HEK293 (cell line): ENCODE measurements at regions not wholly inside any gene's neighbourhood (a gene's known extent, or its start where the extent isn't known, plus 50 kb on each side); places are given as distances from the start of the nearest gene placed in this dataset.

ENCODE experiments used
- BCL11A ChIP-seq: fragments of 450-650 bp; formaldehyde crosslinking; IDR thresholded peaks from 2 replicates; pipeline ENCODE4 v1.5.1; 2016; ENCODE audit warnings: low read depth, missing biosample characterization, missing genetic modification characterization
- HOXA7 ChIP-seq: sonication (generic); formaldehyde crosslinking; IDR thresholded peaks from 2 replicates; pipeline ENCODE4 v1.8.1; 2022; ENCODE audit warnings: missing genetic modification reagents, borderline replicate concordance
- HOXD13 ChIP-seq: sonication (generic); formaldehyde crosslinking; IDR thresholded peaks from 2 replicates; pipeline ENCODE4 v1.8.0; 2022; ENCODE audit warnings: missing genetic modification reagents, borderline replicate concordance
- ZNF114 ChIP-seq: fragments of 450-650 bp; formaldehyde crosslinking; IDR thresholded peaks from 2 replicates; pipeline ENCODE4 v1.5.0; 2017; ENCODE audit warnings: missing biosample characterization, missing genetic modification characterization
- ZNF423 ChIP-seq: fragments of 450-650 bp; formaldehyde crosslinking; IDR thresholded peaks from 2 replicates; pipeline ENCODE4 v1.5.1; 2016; ENCODE audit warnings: missing biosample characterization, missing genetic modification characterization
- ZNF629 ChIP-seq: fragments of 450-650 bp; formaldehyde crosslinking; IDR thresholded peaks from 2 replicates; pipeline ENCODE4 v1.5.1; 2017; ENCODE audit warnings: missing biosample characterization, missing genetic modification characterization
- TF ChIP-seq, protein P1 (sequence below): fragments of 450-650 bp; formaldehyde crosslinking; IDR thresholded peaks from 2 replicates; pipeline ENCODE4 v1.5.1; 2016; ENCODE audit warnings: missing biosample characterization, missing genetic modification characterization
- TF ChIP-seq, protein P2 (sequence below): IDR thresholded peaks from 2 replicates; pipeline ENCODE4 v1.6.1; 2011; ENCODE audit warnings: mild to moderate bottlenecking, low read depth, low read length, borderline replicate concordance
- TF ChIP-seq, protein P3 (sequence below): fragments of 450-650 bp; formaldehyde crosslinking; optimal IDR thresholded peaks from 2 replicates; pipeline ENCODE3; 2016; ENCODE audit warnings: missing biosample characterization, mild to moderate bottlenecking, missing genetic modification characterization
- TF ChIP-seq, protein P4 (sequence below): fragments of 450-650 bp; IDR thresholded peaks from 2 replicates; pipeline ENCODE4 v1.5.1; 2018; ENCODE audit warnings: missing biosample characterization, missing genetic modification characterization
- TF ChIP-seq, protein P5 (sequence below): fragments of 450-650 bp; formaldehyde crosslinking; IDR thresholded peaks from 2 replicates; pipeline ENCODE4 v1.5.1; 2016; ENCODE audit warnings: missing biosample characterization, missing genetic modification characterization

DNA sequence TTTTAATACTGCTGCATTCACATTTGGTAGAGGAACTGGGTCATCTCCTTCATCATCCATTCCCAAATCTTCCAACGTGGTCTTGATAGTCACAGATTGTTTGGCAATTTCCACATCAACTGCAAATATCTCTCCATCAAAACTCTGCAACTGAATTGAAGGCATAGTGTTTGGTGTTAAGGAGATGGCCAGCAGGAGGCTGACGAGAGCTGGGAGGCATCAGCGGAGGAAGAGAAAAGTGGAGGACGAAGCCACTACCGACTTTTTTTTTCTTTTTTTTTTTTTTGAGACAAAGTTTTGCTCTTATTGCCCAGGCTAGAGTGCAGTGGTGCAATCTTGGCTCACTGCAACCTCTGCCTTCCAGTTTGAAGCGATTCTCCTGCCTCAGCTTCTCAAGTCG is 205.0 kb upstream of the KCTD7 start:
- TF ChIP-seq, protein P1, sequence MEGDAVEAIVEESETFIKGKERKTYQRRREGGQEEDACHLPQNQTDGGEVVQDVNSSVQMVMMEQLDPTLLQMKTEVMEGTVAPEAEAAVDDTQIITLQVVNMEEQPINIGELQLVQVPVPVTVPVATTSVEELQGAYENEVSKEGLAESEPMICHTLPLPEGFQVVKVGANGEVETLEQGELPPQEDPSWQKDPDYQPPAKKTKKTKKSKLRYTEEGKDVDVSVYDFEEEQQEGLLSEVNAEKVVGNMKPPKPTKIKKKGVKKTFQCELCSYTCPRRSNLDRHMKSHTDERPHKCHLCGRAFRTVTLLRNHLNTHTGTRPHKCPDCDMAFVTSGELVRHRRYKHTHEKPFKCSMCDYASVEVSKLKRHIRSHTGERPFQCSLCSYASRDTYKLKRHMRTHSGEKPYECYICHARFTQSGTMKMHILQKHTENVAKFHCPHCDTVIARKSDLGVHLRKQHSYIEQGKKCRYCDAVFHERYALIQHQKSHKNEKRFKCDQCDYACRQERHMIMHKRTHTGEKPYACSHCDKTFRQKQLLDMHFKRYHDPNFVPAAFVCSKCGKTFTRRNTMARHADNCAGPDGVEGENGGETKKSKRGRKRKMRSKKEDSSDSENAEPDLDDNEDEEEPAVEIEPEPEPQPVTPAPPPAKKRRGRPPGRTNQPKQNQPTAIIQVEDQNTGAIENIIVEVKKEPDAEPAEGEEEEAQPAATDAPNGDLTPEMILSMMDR (tag by site-specific recombination): no peak
- TF ChIP-seq ZNF629 (tag by site-specific recombination): no peak
- TF ChIP-seq, protein P2, sequence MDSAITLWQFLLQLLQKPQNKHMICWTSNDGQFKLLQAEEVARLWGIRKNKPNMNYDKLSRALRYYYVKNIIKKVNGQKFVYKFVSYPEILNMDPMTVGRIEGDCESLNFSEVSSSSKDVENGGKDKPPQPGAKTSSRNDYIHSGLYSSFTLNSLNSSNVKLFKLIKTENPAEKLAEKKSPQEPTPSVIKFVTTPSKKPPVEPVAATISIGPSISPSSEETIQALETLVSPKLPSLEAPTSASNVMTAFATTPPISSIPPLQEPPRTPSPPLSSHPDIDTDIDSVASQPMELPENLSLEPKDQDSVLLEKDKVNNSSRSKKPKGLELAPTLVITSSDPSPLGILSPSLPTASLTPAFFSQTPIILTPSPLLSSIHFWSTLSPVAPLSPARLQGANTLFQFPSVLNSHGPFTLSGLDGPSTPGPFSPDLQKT: no peak
- TF ChIP-seq, protein P3, sequence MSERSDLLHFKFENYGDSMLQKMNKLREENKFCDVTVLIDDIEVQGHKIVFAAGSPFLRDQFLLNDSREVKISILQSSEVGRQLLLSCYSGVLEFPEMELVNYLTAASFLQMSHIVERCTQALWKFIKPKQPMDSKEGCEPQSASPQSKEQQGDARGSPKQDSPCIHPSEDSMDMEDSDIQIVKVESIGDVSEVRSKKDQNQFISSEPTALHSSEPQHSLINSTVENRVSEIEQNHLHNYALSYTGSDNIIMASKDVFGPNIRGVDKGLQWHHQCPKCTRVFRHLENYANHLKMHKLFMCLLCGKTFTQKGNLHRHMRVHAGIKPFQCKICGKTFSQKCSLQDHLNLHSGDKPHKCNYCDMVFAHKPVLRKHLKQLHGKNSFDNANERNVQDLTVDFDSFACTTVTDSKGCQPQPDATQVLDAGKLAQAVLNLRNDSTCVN: no peak
- TF ChIP-seq, protein P4, sequence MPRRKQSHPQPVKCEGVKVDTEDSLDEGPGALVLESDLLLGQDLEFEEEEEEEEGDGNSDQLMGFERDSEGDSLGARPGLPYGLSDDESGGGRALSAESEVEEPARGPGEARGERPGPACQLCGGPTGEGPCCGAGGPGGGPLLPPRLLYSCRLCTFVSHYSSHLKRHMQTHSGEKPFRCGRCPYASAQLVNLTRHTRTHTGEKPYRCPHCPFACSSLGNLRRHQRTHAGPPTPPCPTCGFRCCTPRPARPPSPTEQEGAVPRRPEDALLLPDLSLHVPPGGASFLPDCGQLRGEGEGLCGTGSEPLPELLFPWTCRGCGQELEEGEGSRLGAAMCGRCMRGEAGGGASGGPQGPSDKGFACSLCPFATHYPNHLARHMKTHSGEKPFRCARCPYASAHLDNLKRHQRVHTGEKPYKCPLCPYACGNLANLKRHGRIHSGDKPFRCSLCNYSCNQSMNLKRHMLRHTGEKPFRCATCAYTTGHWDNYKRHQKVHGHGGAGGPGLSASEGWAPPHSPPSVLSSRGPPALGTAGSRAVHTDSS (tag by site-specific recombination): no peak
- TF ChIP-seq ZNF114: no peak
- TF ChIP-seq, protein P5, sequence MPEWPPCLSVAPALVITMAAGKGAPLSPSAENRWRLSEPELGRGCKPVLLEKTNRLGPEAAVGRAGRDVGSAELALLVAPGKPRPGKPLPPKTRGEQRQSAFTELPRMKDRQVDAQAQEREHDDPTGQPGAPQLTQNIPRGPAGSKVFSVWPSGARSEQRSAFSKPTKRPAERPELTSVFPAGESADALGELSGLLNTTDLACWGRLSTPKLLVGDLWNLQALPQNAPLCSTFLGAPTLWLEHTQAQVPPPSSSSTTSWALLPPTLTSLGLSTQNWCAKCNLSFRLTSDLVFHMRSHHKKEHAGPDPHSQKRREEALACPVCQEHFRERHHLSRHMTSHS (tag by site-specific recombination): no peak
- TF ChIP-seq ZNF423 (tag by site-specific recombination): no peak
- no peak for TF ChIP-seq HOXA7 (CRISPR knock-in tag)
- TF ChIP-seq BCL11A: no peak
- no peak for TF ChIP-seq HOXD13
